Esophagus muscularis mucosa (tissue), 3 donors: ENCODE measurements at regions not wholly inside any gene's neighbourhood (a gene's known extent, or its start where the extent isn't known, plus 50 kb on each side); places are given as distances from the start of the nearest gene placed in this dataset.

Experiments
- POLR2A ChIP-seq: fragments of 450-650 bp; IDR thresholded peaks from one replicate; pipeline ENCODE4 v1.6.1; 2017; ENCODE audit warnings: antibody characterized with exemption, moderate library complexity, mild to moderate bottlenecking, low read depth
- POLR2AphosphoS5 ChIP-seq, 2 donors: sonication (generic); formaldehyde crosslinking; IDR thresholded peaks; one replicate each; pipeline ENCODE4 v1.6.1; 2017; ENCODE audit warnings: antibody characterized with exemption in 2 of 2
- TF ChIP-seq, protein P1 (sequence below), 3 experiments: fragments of 200-600 bp in 2 of 3; fragments of 450-650 bp in 1 of 3; sonication (generic) in 2 of 3; IDR thresholded peaks; one replicate each; pipeline ENCODE4 v1.5.1; 2017 to 2019; ENCODE audit warnings: antibody characterized with exemption in 3 of 3, mild to moderate bottlenecking in 2 of 3, moderate library complexity in 1 of 3

DNA sequence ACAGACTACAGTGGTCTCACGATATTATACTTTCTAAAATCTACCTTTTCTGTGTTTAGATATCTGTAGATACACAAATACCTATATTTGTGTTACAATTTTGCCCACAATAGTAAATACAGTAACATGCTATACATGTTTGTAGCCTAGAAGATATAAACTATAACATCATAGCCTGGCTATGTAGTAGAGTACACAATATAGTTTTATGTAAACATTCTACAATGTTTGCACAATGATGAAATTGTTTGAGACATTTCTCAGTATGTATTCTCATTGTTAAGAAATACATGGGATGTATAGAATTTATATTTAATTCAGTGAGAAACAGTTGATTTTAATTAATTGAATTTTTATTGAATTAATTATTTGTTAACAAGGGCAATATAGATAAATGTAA, 1367.0 kb downstream of the OTOL1 start:
- no peak for TF ChIP-seq POLR2AphosphoS5 (IDR thresholded peaks at IDR 0.05)
- TF ChIP-seq, protein P1, sequence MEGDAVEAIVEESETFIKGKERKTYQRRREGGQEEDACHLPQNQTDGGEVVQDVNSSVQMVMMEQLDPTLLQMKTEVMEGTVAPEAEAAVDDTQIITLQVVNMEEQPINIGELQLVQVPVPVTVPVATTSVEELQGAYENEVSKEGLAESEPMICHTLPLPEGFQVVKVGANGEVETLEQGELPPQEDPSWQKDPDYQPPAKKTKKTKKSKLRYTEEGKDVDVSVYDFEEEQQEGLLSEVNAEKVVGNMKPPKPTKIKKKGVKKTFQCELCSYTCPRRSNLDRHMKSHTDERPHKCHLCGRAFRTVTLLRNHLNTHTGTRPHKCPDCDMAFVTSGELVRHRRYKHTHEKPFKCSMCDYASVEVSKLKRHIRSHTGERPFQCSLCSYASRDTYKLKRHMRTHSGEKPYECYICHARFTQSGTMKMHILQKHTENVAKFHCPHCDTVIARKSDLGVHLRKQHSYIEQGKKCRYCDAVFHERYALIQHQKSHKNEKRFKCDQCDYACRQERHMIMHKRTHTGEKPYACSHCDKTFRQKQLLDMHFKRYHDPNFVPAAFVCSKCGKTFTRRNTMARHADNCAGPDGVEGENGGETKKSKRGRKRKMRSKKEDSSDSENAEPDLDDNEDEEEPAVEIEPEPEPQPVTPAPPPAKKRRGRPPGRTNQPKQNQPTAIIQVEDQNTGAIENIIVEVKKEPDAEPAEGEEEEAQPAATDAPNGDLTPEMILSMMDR (IDR thresholded peaks at IDR 0.05): no peak
- TF ChIP-seq POLR2A: no peak
